CD4-positive, alpha-beta T cell (primary cell): ENCODE measurements at regions not wholly inside any gene's neighbourhood (a gene's known extent, or its start where the extent isn't known, plus 50 kb on each side); places are given as distances from the start of the nearest gene placed in this dataset.

ENCODE experiments used
- ATAC-seq: fragments of 200-7000 bp; cut with Tn5 transposase; one replicate; pipeline ENCODE4 v1.10.0; 2022; ENCODE audit warnings: mild to moderate bottlenecking; ENCODE audit not compliant: poor library complexity
- CTCF ChIA-PET: fragments of 350-600 bp; sonication (Branson Sonifier 250); formaldehyde crosslinking; loops from one replicate; lab custom pipeline; 2021; ENCODE audit warnings: antibody characterized with exemption, inconsistent platforms; lab: Charles Lee
- POLR2A ChIA-PET: fragments of 350-600 bp; sonication (Branson Sonifier 250); formaldehyde crosslinking; loops from one replicate; lab custom pipeline; 2021; ENCODE audit warnings: antibody characterized with exemption, inconsistent platforms; lab: Charles Lee
- DNase-seq, 14 experiments: peaks; one replicate each; pipeline ENCODE4 v3.0.0-alpha.2; 2013 to 2020; ENCODE audit warnings: mixed read lengths in 2 of 14
- H3K27ac ChIP-seq, 2 donors: one replicate each; pipeline versions ENCODE4 v1.5.1 to v1.7.0; 2013; ENCODE audit warnings: low read length in 2 of 2, low read depth in 1 of 2, mild to moderate bottlenecking in 1 of 2
- H3K27me3 ChIP-seq, 2 experiments: 1 replicate in 1 of 2; 2 replicates in 1 of 2; pipeline versions ENCODE4 v1.6.1 to v1.7.0; 2013; ENCODE audit warnings: low read length in 2 of 2, control low read depth in 1 of 2, mild to moderate bottlenecking in 1 of 2, moderate library complexity in 1 of 2; ENCODE audit not compliant: insufficient read depth in 2 of 2, control insufficient read depth in 1 of 2
- H3K36me3 ChIP-seq: one replicate; pipeline ENCODE4 v1.6.1; 2013; ENCODE audit warnings: low read length, control low read depth; ENCODE audit not compliant: insufficient read depth
- H3K4me1 ChIP-seq: one replicate; pipeline ENCODE4 v1.6.1; 2013; ENCODE audit warnings: low read length, control low read depth; ENCODE audit not compliant: insufficient read depth
- H3K4me3 ChIP-seq: one replicate; pipeline ENCODE4 v1.5.1; 2013; ENCODE audit warnings: mild to moderate bottlenecking, low read length, moderate library complexity
- H3K9me3 ChIP-seq, 2 experiments: 1 replicate in 1 of 2; 2 replicates in 1 of 2; pipeline versions ENCODE4 v1.6.1 to v1.7.0; 2013; ENCODE audit warnings: low read length in 2 of 2, mild to moderate bottlenecking in 2 of 2, control low read depth in 1 of 2, moderate library complexity in 1 of 2; ENCODE audit not compliant: control insufficient read depth in 1 of 2, insufficient read depth in 1 of 2
- H3K27ac Mint-ChIP-seq: one replicate; pipeline ENCODE4 v1.8.0; 2020; ENCODE audit warnings: mixed read lengths
- H3K27me3 Mint-ChIP-seq: one replicate; pipeline ENCODE4 v1.8.0; 2021; ENCODE audit warnings: mixed read lengths
- H3K36me3 Mint-ChIP-seq: one replicate; pipeline ENCODE4 v1.8.0; 2021; ENCODE audit warnings: low read depth, mixed read lengths
- H3K4me1 Mint-ChIP-seq: one replicate; pipeline ENCODE4 v1.8.0; 2021; ENCODE audit warnings: low read depth, mixed read lengths
- H3K4me3 Mint-ChIP-seq: one replicate; pipeline ENCODE4 v1.8.0; 2020; ENCODE audit warnings: mild to moderate bottlenecking, mixed read lengths
- H3K9me3 Mint-ChIP-seq: one replicate; pipeline ENCODE4 v1.8.0; 2020; ENCODE audit warnings: mixed read lengths
- intact Hi-C, 2 experiments: fragments of 100-400 bp; cut with DNase I in 1 of 2; cut with micrococcal nuclease in 1 of 2; formaldehyde crosslinking; loops; one replicate each; pipeline versions ENCODE4 v1.15.1 to v1.9.0; 2023 to 2025; cut with DNase I, micrococcal nuclease
- TF ChIP-seq, protein P1 (sequence below): fragments of 200-600 bp; IDR thresholded peaks from one replicate; pipeline ENCODE4 v1.8.0; 2022; ENCODE audit warnings: antibody characterized with exemption, mild to moderate bottlenecking

DNA sequence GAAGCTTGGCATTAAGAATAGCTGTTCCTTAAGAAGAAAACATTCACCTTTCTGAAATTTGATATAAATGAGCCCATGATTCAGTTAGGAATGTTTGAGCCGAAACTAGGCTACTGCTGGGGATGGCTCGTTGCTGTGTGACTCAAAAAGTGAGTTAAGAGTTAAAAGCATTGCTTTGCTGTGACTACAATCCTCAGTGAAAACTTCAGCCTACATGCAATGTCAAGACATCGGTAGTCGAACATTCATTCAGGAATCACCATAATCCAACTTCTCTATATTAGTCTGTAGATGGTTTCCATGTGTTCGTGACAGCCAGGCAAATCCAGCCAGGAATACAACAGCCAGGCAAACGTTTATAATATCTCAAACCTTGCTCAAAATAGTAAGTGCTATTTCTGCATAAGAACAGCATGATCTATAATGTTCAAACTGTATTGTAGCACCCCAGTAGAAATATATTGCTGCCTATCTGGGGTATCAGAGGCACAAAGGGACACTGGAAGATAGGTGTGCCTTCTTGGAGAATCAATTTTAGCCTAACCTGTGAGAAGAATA is 1225.1 kb downstream of the CDH8 start:
- H3K27ac ChIP-seq, result no peak overlapping the region
- Mint-ChIP-seq H3K9me3 (peaks cover 9% of the 10 kb centered on the region), H3K36me3 (no peaks in the 10 kb centered on the region), H3K27ac (no peak overlapping the region), H3K4me3 (no peak overlapping the region), H3K27me3 (no peaks in the 10 kb centered on the region), H3K4me1 (no peaks in the 10 kb centered on the region)
- H3K4me3 ChIP-seq, result no peak overlapping the region
- POLR2A ChIA-PET, result no interaction called here
- TF ChIP-seq, protein P1, sequence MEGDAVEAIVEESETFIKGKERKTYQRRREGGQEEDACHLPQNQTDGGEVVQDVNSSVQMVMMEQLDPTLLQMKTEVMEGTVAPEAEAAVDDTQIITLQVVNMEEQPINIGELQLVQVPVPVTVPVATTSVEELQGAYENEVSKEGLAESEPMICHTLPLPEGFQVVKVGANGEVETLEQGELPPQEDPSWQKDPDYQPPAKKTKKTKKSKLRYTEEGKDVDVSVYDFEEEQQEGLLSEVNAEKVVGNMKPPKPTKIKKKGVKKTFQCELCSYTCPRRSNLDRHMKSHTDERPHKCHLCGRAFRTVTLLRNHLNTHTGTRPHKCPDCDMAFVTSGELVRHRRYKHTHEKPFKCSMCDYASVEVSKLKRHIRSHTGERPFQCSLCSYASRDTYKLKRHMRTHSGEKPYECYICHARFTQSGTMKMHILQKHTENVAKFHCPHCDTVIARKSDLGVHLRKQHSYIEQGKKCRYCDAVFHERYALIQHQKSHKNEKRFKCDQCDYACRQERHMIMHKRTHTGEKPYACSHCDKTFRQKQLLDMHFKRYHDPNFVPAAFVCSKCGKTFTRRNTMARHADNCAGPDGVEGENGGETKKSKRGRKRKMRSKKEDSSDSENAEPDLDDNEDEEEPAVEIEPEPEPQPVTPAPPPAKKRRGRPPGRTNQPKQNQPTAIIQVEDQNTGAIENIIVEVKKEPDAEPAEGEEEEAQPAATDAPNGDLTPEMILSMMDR, result no peak
- H3K27me3 ChIP-seq, result no peaks in the 10 kb centered on the region
- CTCF ChIA-PET, result no interaction called here
- intact Hi-C loops, result no loop called here
- H3K36me3 ChIP-seq, result no peaks in the 10 kb centered on the region
- no peaks in the 10 kb centered on the region for H3K4me1 ChIP-seq
- H3K9me3 ChIP-seq, result no peaks in the 10 kb centered on the region
- no peak for ATAC-seq
- DNase-seq, result no peak

DNA sequence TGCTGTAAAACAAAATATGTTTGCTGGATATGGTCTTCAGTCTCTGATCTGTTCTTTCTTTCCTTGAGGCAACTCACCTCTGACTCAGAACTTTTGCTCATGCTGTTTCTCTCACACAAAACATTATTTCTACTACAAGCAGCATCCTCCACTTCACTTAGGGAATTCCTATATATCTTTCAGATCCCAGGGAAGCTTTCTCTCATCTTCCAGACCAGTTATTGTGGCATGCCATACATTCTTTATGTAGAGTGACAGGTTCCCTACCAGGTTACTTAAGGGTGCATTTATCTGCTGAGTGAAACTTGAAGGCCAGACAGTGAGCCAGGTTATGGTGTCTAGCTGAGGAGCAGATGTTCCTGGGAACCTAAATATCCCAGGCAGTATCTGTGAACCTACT is 1226.0 kb downstream of the CDH8 start:
- no peak overlapping the region for H3K4me3 ChIP-seq
- TF ChIP-seq, protein P1, result no peak
- no peaks in the 10 kb centered on the region for H3K4me1 ChIP-seq
- no peak overlapping the region for H3K27ac ChIP-seq
- DNase-seq (no peak), ATAC-seq (no peak)
- Mint-ChIP-seq H3K27me3 (no peaks in the 10 kb centered on the region), H3K27ac (no peak overlapping the region), H3K4me3 (no peak overlapping the region), H3K36me3 (no peaks in the 10 kb centered on the region), H3K4me1 (no peaks in the 10 kb centered on the region), H3K9me3 (peaks cover 9% of the 10 kb centered on the region)
- no peaks in the 10 kb centered on the region for H3K36me3 ChIP-seq
- ChIA-PET POLR2A (no interaction called here), CTCF (no interaction called here)
- no peaks in the 10 kb centered on the region for H3K9me3 ChIP-seq
- no peaks in the 10 kb centered on the region for H3K27me3 ChIP-seq
- intact Hi-C loops, result no loop called here

DNA sequence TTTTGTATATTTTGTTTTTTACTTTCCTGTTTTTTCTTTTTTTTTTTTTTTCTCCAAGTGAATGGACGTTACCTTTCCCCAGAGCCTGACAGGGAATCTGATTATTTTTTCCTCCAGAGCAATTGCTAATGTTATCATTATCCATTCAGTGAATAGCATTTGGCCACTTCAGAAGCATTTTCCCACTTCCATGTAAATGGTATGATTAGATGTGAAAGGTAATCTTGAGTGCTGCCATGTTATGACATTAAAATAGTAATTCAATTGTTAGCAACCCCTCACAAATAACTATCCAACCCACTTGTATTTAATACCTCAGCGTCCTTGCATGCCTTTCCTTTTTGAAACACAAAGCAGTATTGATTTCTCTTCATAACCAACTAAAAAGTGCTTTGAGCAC is 1243.8 kb downstream of the CDH8 start:
- H3K4me1 ChIP-seq, result no peaks in the 10 kb centered on the region
- no peak overlapping the region for H3K27ac ChIP-seq
- Mint-ChIP-seq H3K4me1 (no peaks in the 10 kb centered on the region), H3K27me3 (no peaks in the 10 kb centered on the region), H3K36me3 (no peaks in the 10 kb centered on the region), H3K27ac (no peak overlapping the region), H3K4me3 (no peak overlapping the region), H3K9me3 (peaks cover 19% of the 10 kb centered on the region)
- POLR2A ChIA-PET, result no interaction called here
- H3K9me3 ChIP-seq, result no peaks in the 10 kb centered on the region
- TF ChIP-seq, protein P1, result no peak
- CTCF ChIA-PET, result no interaction called here
- DNase-seq (no peak), ATAC-seq (no peak)
- no peaks in the 10 kb centered on the region for H3K27me3 ChIP-seq
- H3K4me3 ChIP-seq, result no peak overlapping the region
- intact Hi-C loops, result no loop called here
- no peaks in the 10 kb centered on the region for H3K36me3 ChIP-seq
